Left lung (tissue), 4 donors: ENCODE measurements at regions not wholly inside any gene's neighbourhood (a gene's known extent, or its start where the extent isn't known, plus 50 kb on each side); places are given as distances from the start of the nearest gene placed in this dataset.

Experiments
- ATAC-seq: fragments of 200-7000 bp; cut with Tn5 transposase; one replicate; pipeline ENCODE4 v1.9.1; 2020; ENCODE audit warnings: moderate library complexity
- DNase-seq, 4 donors: peaks; one replicate each; pipeline ENCODE4 v3.0.0-alpha.2; 2013 to 2020
- H3K27ac ChIP-seq, 2 donors: fragments of 200-600 bp; sonication (generic) in 1 of 2; one replicate each; pipeline versions ENCODE4 v1.5.0 to v1.8.0; 2020 to 2021
- H3K27me3 ChIP-seq, 2 donors: fragments of 200-600 bp; sonication (generic) in 1 of 2; one replicate each; pipeline versions ENCODE4 v1.5.0 to v1.8.0; 2020 to 2021
- H3K36me3 ChIP-seq, 2 donors: fragments of 200-600 bp; sonication (generic) in 1 of 2; one replicate each; pipeline versions ENCODE4 v1.5.0 to v1.8.0; 2020 to 2021
- H3K4me1 ChIP-seq, 2 donors: fragments of 200-600 bp; one replicate each; pipeline ENCODE4 v1.8.0; 2021
- H3K4me3 ChIP-seq, 2 donors: fragments of 200-600 bp; sonication (generic) in 1 of 2; one replicate each; pipeline versions ENCODE4 v1.5.0 to v1.8.0; 2020 to 2021; ENCODE audit warnings: mild to moderate bottlenecking in 1 of 2
- H3K9me3 ChIP-seq, 2 donors: fragments of 200-600 bp; sonication (generic) in 1 of 2; one replicate each; pipeline versions ENCODE4 v1.5.0 to v1.8.0; 2020 to 2021
- CTCF ChIP-seq, 2 donors: fragments of 200-600 bp; sonication (generic) in 1 of 2; IDR thresholded peaks; one replicate each; pipeline versions ENCODE4 v1.5.0 to v1.8.0; 2021; ENCODE audit warnings: antibody characterized with exemption in 2 of 2
- intact Hi-C, 2 donors: fragments of 100-400 bp; cut with DNase I; formaldehyde crosslinking; loops; one replicate each; pipeline versions ENCODE4 v1.11.2 to v1.14.2; 2022
- donor health status: DM: no; HTN: yes; CAD: no.
- donor health status: DM: no; HTN: no; CAD: no.

DNA sequence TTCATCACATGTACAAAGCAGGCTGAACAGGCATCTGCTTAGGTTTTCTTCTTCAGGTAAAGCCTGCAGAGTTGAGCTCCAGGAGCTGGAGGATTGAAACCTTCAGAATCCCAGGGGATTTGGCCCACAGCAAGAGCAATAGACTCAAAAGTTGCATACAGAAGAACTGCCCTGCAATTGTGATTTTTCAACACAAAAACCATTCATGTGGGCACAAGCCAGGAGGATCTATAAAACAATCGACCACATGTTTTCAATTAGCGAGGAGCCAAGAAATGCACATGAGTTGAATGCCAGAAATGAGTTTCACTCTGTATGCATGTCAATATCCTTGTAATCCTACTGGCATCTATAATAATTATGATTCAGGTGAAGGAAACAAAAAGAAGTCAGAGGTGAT is 576.4 kb downstream of the HDGFL1 start:
- no peak for DNase-seq
- no peaks in the 10 kb centered on the region for H3K27me3 ChIP-seq
- TF ChIP-seq CTCF (IDR thresholded peaks at IDR 0.05): no peak
- H3K9me3 ChIP-seq: no peaks in the 10 kb centered on the region
- H3K27ac ChIP-seq: no peak overlapping the region
- intact Hi-C loops: no loop called here
- ATAC-seq: no peak
- no peak overlapping the region for H3K4me3 ChIP-seq
- H3K4me1 ChIP-seq: no peaks in the 10 kb centered on the region
- H3K36me3 ChIP-seq: no peaks in the 10 kb centered on the region

DNA sequence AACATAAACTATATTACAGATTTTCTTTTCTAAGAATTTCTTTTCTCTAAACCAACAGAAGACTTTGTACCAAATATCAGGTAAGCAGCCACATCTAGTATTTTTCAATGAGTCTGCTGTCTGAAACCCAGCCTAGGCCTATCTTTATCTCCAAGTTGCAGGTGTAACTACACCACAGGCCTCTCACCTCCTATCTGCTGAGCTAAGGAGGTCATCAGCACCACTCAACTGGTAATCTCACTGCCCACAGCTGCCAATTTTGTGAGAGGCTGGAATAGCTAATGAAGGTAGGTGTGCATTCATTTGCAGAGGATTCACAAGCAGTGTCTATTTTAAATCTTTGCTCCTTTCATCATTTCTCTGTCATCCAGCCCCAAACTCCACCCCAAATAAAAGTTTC is 584.8 kb downstream of the HDGFL1 start:
- TF ChIP-seq CTCF (IDR thresholded peaks at IDR 0.05): no peak
- no peak for ATAC-seq
- intact Hi-C loops: no loop called here
- DNase-seq: no peak
- Histone ChIP-seq H3K9me3 (peaks cover 0 to 2% of the 10 kb centered on the region in 2 donors), H3K36me3 (no peaks in the 10 kb centered on the region), H3K4me1 (no peaks in the 10 kb centered on the region), H3K27ac (no peak overlapping the region), H3K27me3 (no peaks in the 10 kb centered on the region), H3K4me3 (no peak overlapping the region)

DNA sequence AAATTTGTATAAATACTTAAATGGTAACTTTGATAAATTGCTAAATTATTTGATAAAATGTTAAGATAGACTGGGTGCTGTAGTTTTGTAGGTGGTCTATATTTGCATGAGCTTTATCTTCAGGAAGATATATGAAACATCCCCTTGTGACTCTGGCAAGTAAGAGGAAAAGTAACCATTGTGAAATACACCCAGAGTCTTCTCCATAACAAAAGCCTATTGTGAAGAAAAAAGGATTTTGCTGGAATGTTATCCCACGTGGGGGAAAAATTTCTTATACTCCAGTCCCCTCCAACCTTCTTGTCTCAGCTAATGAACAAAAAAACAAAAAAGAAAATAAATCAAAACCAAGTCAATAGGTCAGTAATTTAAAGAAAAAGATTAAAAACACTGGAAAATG is 600.7 kb downstream of the HDGFL1 start:
- Histone ChIP-seq H3K36me3 (no peaks in the 10 kb centered on the region), H3K27me3 (no peaks in the 10 kb centered on the region), H3K27ac (no peak overlapping the region), H3K4me3 (no peak overlapping the region), H3K9me3 (peaks cover 0 to 19% of the 10 kb centered on the region in 2 donors), H3K4me1 (no peaks in the 10 kb centered on the region)
- DNase-seq (no peak), ATAC-seq (no peak)
- TF ChIP-seq CTCF (IDR thresholded peaks at IDR 0.05): no peak
- intact Hi-C loops: no loop called here

DNA sequence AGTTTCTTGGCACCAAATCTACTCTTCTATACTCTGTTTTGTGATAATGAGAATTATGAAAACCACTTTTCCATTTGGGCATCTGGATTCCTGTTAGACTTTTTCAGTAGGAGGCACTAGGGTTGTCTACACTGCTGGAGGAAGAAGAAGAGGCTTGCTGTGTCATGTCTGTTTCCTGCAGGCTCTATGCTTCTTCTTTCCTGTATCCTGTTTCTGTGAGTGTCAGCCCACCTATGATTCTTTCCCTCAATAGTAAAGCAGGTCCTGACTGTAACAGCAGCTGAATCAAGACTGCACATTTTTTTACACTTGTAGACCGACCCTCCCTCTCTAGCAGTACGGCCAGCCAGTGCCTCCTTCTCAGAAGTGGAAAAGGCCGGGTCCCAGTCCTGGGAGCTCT is 603.9 kb downstream of the HDGFL1 start:
- Histone ChIP-seq H3K27ac (no peak overlapping the region), H3K36me3 (no peaks in the 10 kb centered on the region), H3K27me3 (no peaks in the 10 kb centered on the region), H3K4me1 (no peaks in the 10 kb centered on the region), H3K9me3 (peaks cover 0 to 10% of the 10 kb centered on the region in 2 donors), H3K4me3 (no peak overlapping the region)
- no peak for DNase-seq
- intact Hi-C loops: no loop called here
- no peak for TF ChIP-seq CTCF (IDR thresholded peaks at IDR 0.05)
- no peak for ATAC-seq

- DNase-seq: no peak
Observed at GRCh38 chr6:23174781-23175361, 605.5 kb downstream of the HDGFL1 start.

More at GRCh38 chr6:23174781-23175361, 605.5 kb downstream of the HDGFL1 start:
- no peak overlapping the region for H3K4me3 ChIP-seq
- TF ChIP-seq CTCF (IDR thresholded peaks at IDR 0.05): no peak
- H3K36me3 ChIP-seq: no peaks in the 10 kb centered on the region
- no peaks in the 10 kb centered on the region for H3K9me3 ChIP-seq
- no peak for ATAC-seq
- no peak overlapping the region for H3K27ac ChIP-seq
- intact Hi-C loops: no loop called here
- H3K27me3 ChIP-seq: no peaks in the 10 kb centered on the region
- H3K4me1 ChIP-seq: no peaks in the 10 kb centered on the region
